Astrocyte (in vitro differentiated cells and primary cell): ENCODE measurements at regions not wholly inside any gene's neighbourhood (a gene's known extent, or its start where the extent isn't known, plus 50 kb on each side); places are given as distances from the start of the nearest gene placed in this dataset.

Experiments
- EZH2 ChIP-seq: IDR thresholded peaks from 2 replicates; pipeline ENCODE4 v1.6.1; 2012; ENCODE audit warnings: mild to moderate bottlenecking, low read length, inconsistent platforms; ENCODE audit not compliant: insufficient read depth
- TF ChIP-seq, protein P1 (sequence below): IDR thresholded peaks from 2 replicates; pipeline ENCODE4 v1.5.1; 2011; ENCODE audit warnings: low read depth, mild to moderate bottlenecking, inconsistent platforms, low read length, moderate library complexity; ENCODE audit not compliant: insufficient read depth

- no peak for TF ChIP-seq EZH2
- TF ChIP-seq, protein P1, sequence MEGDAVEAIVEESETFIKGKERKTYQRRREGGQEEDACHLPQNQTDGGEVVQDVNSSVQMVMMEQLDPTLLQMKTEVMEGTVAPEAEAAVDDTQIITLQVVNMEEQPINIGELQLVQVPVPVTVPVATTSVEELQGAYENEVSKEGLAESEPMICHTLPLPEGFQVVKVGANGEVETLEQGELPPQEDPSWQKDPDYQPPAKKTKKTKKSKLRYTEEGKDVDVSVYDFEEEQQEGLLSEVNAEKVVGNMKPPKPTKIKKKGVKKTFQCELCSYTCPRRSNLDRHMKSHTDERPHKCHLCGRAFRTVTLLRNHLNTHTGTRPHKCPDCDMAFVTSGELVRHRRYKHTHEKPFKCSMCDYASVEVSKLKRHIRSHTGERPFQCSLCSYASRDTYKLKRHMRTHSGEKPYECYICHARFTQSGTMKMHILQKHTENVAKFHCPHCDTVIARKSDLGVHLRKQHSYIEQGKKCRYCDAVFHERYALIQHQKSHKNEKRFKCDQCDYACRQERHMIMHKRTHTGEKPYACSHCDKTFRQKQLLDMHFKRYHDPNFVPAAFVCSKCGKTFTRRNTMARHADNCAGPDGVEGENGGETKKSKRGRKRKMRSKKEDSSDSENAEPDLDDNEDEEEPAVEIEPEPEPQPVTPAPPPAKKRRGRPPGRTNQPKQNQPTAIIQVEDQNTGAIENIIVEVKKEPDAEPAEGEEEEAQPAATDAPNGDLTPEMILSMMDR, result no peak
Observed at GRCh38 chr5:40385544-40385943, 294.2 kb upstream of the PTGER4 start.
